ENCODE measurements at regions not wholly inside any gene's neighbourhood (a gene's known extent, or its start where the extent isn't known, plus 50 kb on each side); places are given as distances from the start of the nearest gene placed in this dataset.

GRCh38 chr1:193657552-193657951, 471.1 kb upstream of the B3GALT2 start:
- Mint-ChIP-seq H3K4me1 (peaks cover 0 to 1% (median 0%) of the 10 kb centered on the region in 4 donors), H3K36me3 (peaks cover 0 to 20% (median 13%) of the 10 kb centered on the region in 3 donors), H3K27ac (no peak overlapping the region), H3K4me3 (no peak overlapping the region), H3K9me3 (peaks cover 13 to 28% (median 17%) of the 10 kb centered on the region in 9 donors), H3K27me3 (no peaks in the 10 kb centered on the region)
- ATAC-seq (no peak), DNase-seq (no peak)
- POLR2A ChIA-PET = no interaction called here

- Mint-ChIP-seq H3K4me1 (peaks cover 0 to 1% (median 0%) of the 10 kb centered on the region in 4 donors), H3K27ac (no peak overlapping the region), H3K9me3 (peaks cover 15 to 28% (median 19%) of the 10 kb centered on the region in 9 donors), H3K4me3 (no peak overlapping the region), H3K36me3 (peaks cover 0 to 24% (median 18%) of the 10 kb centered on the region in 3 donors), H3K27me3 (no peaks in the 10 kb centered on the region)
- no peak for ATAC-seq
- no peak for DNase-seq
- POLR2A ChIA-PET = no interaction called here
These were observed 470.4 kb upstream of the B3GALT2 start for GRCh38 chr1:193656841-193657240.

- no peak for DNase-seq
- H3K4me3 Mint-ChIP-seq = no peak overlapping the region
- POLR2A ChIA-PET = interaction anchor here (0.7 kb wide), 1 partner anchor 533 kb away, joined by 3 read pairs; no protein-coding TSS in a partner anchor
- H3K9me3 Mint-ChIP-seq = peaks cover 17 to 42% (median 25%) of the 10 kb centered on the region in 9 donors
- H3K36me3 Mint-ChIP-seq = peaks cover 0 to 37% (median 25%) of the 10 kb centered on the region in 3 donors
- H3K4me1 Mint-ChIP-seq = peaks cover 0 to 1% (median 0%) of the 10 kb centered on the region in 4 donors
- no peak for ATAC-seq
- no peak overlapping the region for H3K27ac Mint-ChIP-seq
- H3K27me3 Mint-ChIP-seq = no peaks in the 10 kb centered on the region
These were observed 468.7 kb upstream of the B3GALT2 start for GRCh38 chr1:193654951-193655735.

GRCh38 chr1:193649587-193649986, 463.2 kb upstream of the B3GALT2 start:
- no peak for ATAC-seq
- no peak overlapping the region for H3K4me3 Mint-ChIP-seq
- H3K9me3 Mint-ChIP-seq = peaks cover 23 to 54% (median 40%) of the 10 kb centered on the region in 9 donors
- H3K27me3 Mint-ChIP-seq = no peaks in the 10 kb centered on the region
- peaks cover 0 to 48% (median 41%) of the 10 kb centered on the region in 3 donors for H3K36me3 Mint-ChIP-seq
- H3K27ac Mint-ChIP-seq = no peak overlapping the region
- POLR2A ChIA-PET = no interaction called here
- DNase-seq = no peak
- peaks cover 2 to 8% (median 5%) of the 10 kb centered on the region in 4 donors for H3K4me1 Mint-ChIP-seq

- H3K27ac Mint-ChIP-seq = peak overlapping the region in 3 of 10 donors; percentile 4 to 69 (median 38)
- peaks cover 8 to 12% (median 9%) of the 10 kb centered on the region in 4 donors for H3K4me1 Mint-ChIP-seq
- POLR2A ChIA-PET = interaction anchor here (0.8 kb wide), 1 partner anchor 10 kb away, joined by 3 read pairs; no protein-coding TSS in a partner anchor
- DNase-seq (no peak), ATAC-seq (no peak)
- H3K4me3 Mint-ChIP-seq = peak overlapping the region in 3 of 10 donors; percentile 1 to 62 (median 5)
- no peaks in the 10 kb centered on the region for H3K27me3 Mint-ChIP-seq
- no peaks in the 10 kb centered on the region for H3K36me3 Mint-ChIP-seq
- H3K9me3 Mint-ChIP-seq = peaks cover 0 to 9% (median 0%) of the 10 kb centered on the region in 9 donors
These were observed 448.5 kb upstream of the B3GALT2 start for GRCh38 chr1:193634876-193635275.

GRCh38 chr1:193634470-193634869, 448.1 kb upstream of the B3GALT2 start:
- POLR2A ChIA-PET = interaction anchor here (0.8 kb wide), 1 partner anchor 10 kb away, joined by 3 read pairs; no protein-coding TSS in a partner anchor
- Mint-ChIP-seq H3K4me3 (peak overlapping the region in 4 of 10 donors; percentile 1 to 62 (median 8)), H3K4me1 (peaks cover 8 to 12% (median 9%) of the 10 kb centered on the region in 4 donors), H3K36me3 (no peaks in the 10 kb centered on the region), H3K27me3 (no peaks in the 10 kb centered on the region), H3K9me3 (peaks cover 0 to 9% (median 0%) of the 10 kb centered on the region in 9 donors), H3K27ac (peak overlapping the region in 5 of 10 donors; percentile 6 to 69 (median 38))
- DNase-seq (peak in 2 of 10 donors; percentile 17 to 30), ATAC-seq (peak; percentile 44 to 92)

- H3K9me3 Mint-ChIP-seq = peaks cover 0 to 7% (median 0%) of the 10 kb centered on the region in 9 donors
- POLR2A ChIA-PET = interaction anchor here (0.7 kb wide), 1 partner anchor 9 kb away, joined by 3 read pairs; no protein-coding TSS in a partner anchor
- peaks cover 8 to 14% (median 9%) of the 10 kb centered on the region in 4 donors for H3K4me1 Mint-ChIP-seq
- H3K4me3 Mint-ChIP-seq = peak overlapping the region in 2 of 10 donors; percentile 11 to 62
- H3K27ac Mint-ChIP-seq = peak overlapping the region in 3 of 10 donors; percentile 38 to 69 (median 67)
- no peak for DNase-seq
- peaks cover 0 to 3% (median 0%) of the 10 kb centered on the region in 5 donors for H3K27me3 Mint-ChIP-seq
- no peak for ATAC-seq
- H3K36me3 Mint-ChIP-seq = no peaks in the 10 kb centered on the region
These were observed 447.6 kb upstream of the B3GALT2 start for GRCh38 chr1:193633991-193634390.

GRCh38 chr1:193633093-193633492, 446.7 kb upstream of the B3GALT2 start:
- peaks cover 8 to 15% (median 9%) of the 10 kb centered on the region in 4 donors for H3K4me1 Mint-ChIP-seq
- H3K27me3 Mint-ChIP-seq = peaks cover 0 to 3% (median 0%) of the 10 kb centered on the region in 5 donors
- POLR2A ChIA-PET = no interaction called here
- no peak overlapping the region for H3K27ac Mint-ChIP-seq
- H3K36me3 Mint-ChIP-seq = no peaks in the 10 kb centered on the region
- H3K9me3 Mint-ChIP-seq = no peaks in the 10 kb centered on the region
- no peak for ATAC-seq
- DNase-seq = no peak
- H3K4me3 Mint-ChIP-seq = no peak overlapping the region

- Mint-ChIP-seq H3K4me1 (peaks cover 8 to 13% (median 9%) of the 10 kb centered on the region in 4 donors), H3K4me3 (no peak overlapping the region), H3K27me3 (peaks cover 0 to 3% (median 0%) of the 10 kb centered on the region in 5 donors), H3K36me3 (peaks cover 0 to 3% (median 0%) of the 10 kb centered on the region in 3 donors), H3K27ac (no peak overlapping the region), H3K9me3 (no peaks in the 10 kb centered on the region)
- no peak for ATAC-seq
- DNase-seq = no peak
- POLR2A ChIA-PET = no interaction called here
These were observed 444.9 kb upstream of the B3GALT2 start for GRCh38 chr1:193631306-193631705.

GRCh38 chr1:193629875-193630274, 443.5 kb upstream of the B3GALT2 start:
- H3K9me3 Mint-ChIP-seq = no peaks in the 10 kb centered on the region
- no peak overlapping the region for H3K4me3 Mint-ChIP-seq
- DNase-seq = no peak
- peaks cover 0 to 3% (median 0%) of the 10 kb centered on the region in 5 donors for H3K27me3 Mint-ChIP-seq
- POLR2A ChIA-PET = no interaction called here
- peak overlapping the region in 1 of 10 donors; percentile 31 for H3K27ac Mint-ChIP-seq
- H3K36me3 Mint-ChIP-seq = peaks cover 0 to 3% (median 0%) of the 10 kb centered on the region in 3 donors
- no peak for ATAC-seq
- peaks cover 8 to 13% (median 9%) of the 10 kb centered on the region in 4 donors for H3K4me1 Mint-ChIP-seq

- Mint-ChIP-seq H3K36me3 (peaks cover 0 to 3% (median 0%) of the 10 kb centered on the region in 3 donors), H3K4me3 (no peak overlapping the region), H3K9me3 (no peaks in the 10 kb centered on the region), H3K27me3 (peaks cover 0 to 3% (median 0%) of the 10 kb centered on the region in 5 donors), H3K27ac (no peak overlapping the region), H3K4me1 (peaks cover 0 to 10% (median 3%) of the 10 kb centered on the region in 4 donors)
- POLR2A ChIA-PET = no interaction called here
- ATAC-seq (no peak), DNase-seq (no peak)
These were observed 440.3 kb upstream of the B3GALT2 start for GRCh38 chr1:193626695-193627094.

GRCh38 chr1:193625255-193625654, 438.8 kb upstream of the B3GALT2 start:
- peaks cover 0 to 7% (median 3%) of the 10 kb centered on the region in 4 donors for H3K4me1 Mint-ChIP-seq
- H3K27me3 Mint-ChIP-seq = peaks cover 0 to 3% (median 0%) of the 10 kb centered on the region in 5 donors
- H3K36me3 Mint-ChIP-seq = peaks cover 0 to 3% (median 0%) of the 10 kb centered on the region in 3 donors
- POLR2A ChIA-PET = interaction anchor here (1.1 kb wide), 1 partner anchor 9 kb away, joined by 3 read pairs; no protein-coding TSS in a partner anchor
- no peak overlapping the region for H3K27ac Mint-ChIP-seq
- ATAC-seq (no peak), DNase-seq (no peak)
- H3K4me3 Mint-ChIP-seq = no peak overlapping the region
- no peaks in the 10 kb centered on the region for H3K9me3 Mint-ChIP-seq

GRCh38 chr1:193619911-193620310, 433.5 kb upstream of the B3GALT2 start:
- H3K36me3 Mint-ChIP-seq = no peaks in the 10 kb centered on the region

More at GRCh38 chr1:193619911-193620310, 433.5 kb upstream of the B3GALT2 start:
- DNase-seq (no peak), ATAC-seq (no peak)
- POLR2A ChIA-PET = no interaction called here
- Mint-ChIP-seq H3K9me3 (peaks cover 0 to 3% (median 0%) of the 10 kb centered on the region in 9 donors), H3K4me3 (no peak overlapping the region), H3K4me1 (peaks cover 0 to 6% (median 2%) of the 10 kb centered on the region in 4 donors), H3K27ac (no peak overlapping the region), H3K27me3 (no peaks in the 10 kb centered on the region)

All from naive thymus-derived CD8-positive, alpha-beta T cell (primary cell).